Activated naive CD4-positive, alpha-beta T cell treated with anti-CD3 and anti-CD28 coated beads, Interleukin-2, amount 10 ng/mL, durations not matched to agents 7 days and 5 days (primary cell): ENCODE measurements at regions not wholly inside any gene's neighbourhood (a gene's known extent, or its start where the extent isn't known, plus 50 kb on each side); places are given as distances from the start of the nearest gene placed in this dataset.

Source experiments
- CTCF ChIA-PET: fragments of 350-600 bp; sonication (Branson Sonifier 250); formaldehyde crosslinking; loops from one replicate; lab custom pipeline; 2021; ENCODE audit warnings: antibody characterized with exemption; lab: Charles Lee
- DNase-seq: peaks from one replicate; pipeline ENCODE4 v3.0.0-alpha.2; 2020
- H3K27ac Mint-ChIP-seq: one replicate; pipeline ENCODE4 v1.8.0; 2021; ENCODE audit warnings: mild to moderate bottlenecking, moderate library complexity, mixed read lengths
- H3K27me3 Mint-ChIP-seq: one replicate; pipeline ENCODE4 v1.8.0; 2021; ENCODE audit warnings: mild to moderate bottlenecking, mixed read lengths
- H3K36me3 Mint-ChIP-seq: one replicate; pipeline ENCODE4 v1.8.0; 2021; ENCODE audit warnings: mixed read lengths
- H3K4me1 Mint-ChIP-seq: one replicate; pipeline ENCODE4 v1.8.0; 2021; ENCODE audit warnings: mixed read lengths
- H3K4me3 Mint-ChIP-seq: one replicate; pipeline ENCODE4 v1.8.0; 2021; ENCODE audit warnings: mild to moderate bottlenecking, moderate library complexity, mixed read lengths
- H3K9me3 Mint-ChIP-seq: one replicate; pipeline ENCODE4 v1.8.0; 2021; ENCODE audit warnings: mixed read lengths

- H3K9me3 Mint-ChIP-seq = no peaks in the 10 kb centered on the region
- CTCF ChIA-PET = no interaction called here
- peaks cover 4% of the 10 kb centered on the region for H3K27me3 Mint-ChIP-seq
- DNase-seq = no peak
- H3K36me3 Mint-ChIP-seq = no peaks in the 10 kb centered on the region
- no peak overlapping the region for H3K27ac Mint-ChIP-seq
- H3K4me3 Mint-ChIP-seq = no peak overlapping the region
- no peaks in the 10 kb centered on the region for H3K4me1 Mint-ChIP-seq
Observed at GRCh38 chr10:123554656-123555055, 111.5 kb upstream of the GPR26 start.

- Mint-ChIP-seq H3K27ac (no peak overlapping the region), H3K27me3 (peaks cover 4% of the 10 kb centered on the region), H3K4me3 (no peak overlapping the region), H3K4me1 (no peaks in the 10 kb centered on the region), H3K9me3 (no peaks in the 10 kb centered on the region), H3K36me3 (no peaks in the 10 kb centered on the region)
- DNase-seq = no peak
- CTCF ChIA-PET = no interaction called here
Observed at GRCh38 chr10:123555616-123556015, 110.5 kb upstream of the GPR26 start.

GRCh38 chr10:123556049-123556448 is 110.1 kb upstream of the GPR26 start:
- no peak overlapping the region for H3K4me3 Mint-ChIP-seq
- no peaks in the 10 kb centered on the region for H3K36me3 Mint-ChIP-seq
- H3K27ac Mint-ChIP-seq = no peak overlapping the region
- no peak for DNase-seq
- no peaks in the 10 kb centered on the region for H3K9me3 Mint-ChIP-seq
- CTCF ChIA-PET = no interaction called here
- peaks cover 7% of the 10 kb centered on the region for H3K27me3 Mint-ChIP-seq
- H3K4me1 Mint-ChIP-seq = no peaks in the 10 kb centered on the region

- H3K27me3 Mint-ChIP-seq = peaks cover 8% of the 10 kb centered on the region
- H3K27ac Mint-ChIP-seq = no peak overlapping the region
- CTCF ChIA-PET = interaction anchor here (1.4 kb wide), 1 partner anchor 406 kb away, joined by 3 read pairs; no protein-coding TSS in a partner anchor
- H3K36me3 Mint-ChIP-seq = no peaks in the 10 kb centered on the region
- no peak overlapping the region for H3K4me3 Mint-ChIP-seq
- no peaks in the 10 kb centered on the region for H3K4me1 Mint-ChIP-seq
- DNase-seq = no peak
- H3K9me3 Mint-ChIP-seq = no peaks in the 10 kb centered on the region
Observed at GRCh38 chr10:123556736-123557135, 109.4 kb upstream of the GPR26 start.

- CTCF ChIA-PET = interaction anchor here (1.2 to 2.0 kb wide), 5 partner anchors 9 to 909 kb away, joined by 3 to 9 read pairs (median 3); no protein-coding TSS in a partner anchor
- H3K9me3 Mint-ChIP-seq = no peaks in the 10 kb centered on the region
Observed at GRCh38 chr10:123557366-123558108, 108.6 kb upstream of the GPR26 start.

GRCh38 chr10:123558651-123559050 is 107.5 kb upstream of the GPR26 start:
- H3K36me3 Mint-ChIP-seq = no peaks in the 10 kb centered on the region
- DNase-seq = no peak
- H3K4me1 Mint-ChIP-seq = no peaks in the 10 kb centered on the region
- CTCF ChIA-PET = interaction anchor here (0.7 to 2.0 kb wide), 4 partner anchors 426 to 1396 kb away, joined by 3 to 9 read pairs (median 4); no protein-coding TSS in a partner anchor
- H3K27ac Mint-ChIP-seq = no peak overlapping the region
- no peaks in the 10 kb centered on the region for H3K9me3 Mint-ChIP-seq
- H3K4me3 Mint-ChIP-seq = no peak overlapping the region
- H3K27me3 Mint-ChIP-seq = peaks cover 14% of the 10 kb centered on the region

More at GRCh38 chr10:123557366-123558108, 108.6 kb upstream of the GPR26 start:
- Mint-ChIP-seq H3K4me3 (no peak overlapping the region), H3K36me3 (no peaks in the 10 kb centered on the region), H3K27me3 (peaks cover 10% of the 10 kb centered on the region), H3K27ac (no peak overlapping the region), H3K4me1 (no peaks in the 10 kb centered on the region)
- DNase-seq = no peak

- Mint-ChIP-seq H3K27me3 (peaks cover 14% of the 10 kb centered on the region), H3K36me3 (no peaks in the 10 kb centered on the region), H3K27ac (no peak overlapping the region), H3K4me3 (no peak overlapping the region), H3K9me3 (no peaks in the 10 kb centered on the region), H3K4me1 (no peaks in the 10 kb centered on the region)
- CTCF ChIA-PET = interaction anchor here (0.7 to 2.0 kb wide), 5 partner anchors 26 to 1396 kb away, joined by 3 to 9 read pairs (median 3); no protein-coding TSS in a partner anchor
- peak; percentile 68 for DNase-seq
Observed at GRCh38 chr10:123559066-123559822, 106.9 kb upstream of the GPR26 start.

GRCh38 chr10:123559823-123560092 is 106.4 kb upstream of the GPR26 start:
- H3K27ac Mint-ChIP-seq = no peak overlapping the region
- no peak overlapping the region for H3K4me3 Mint-ChIP-seq
- no peaks in the 10 kb centered on the region for H3K4me1 Mint-ChIP-seq
- H3K36me3 Mint-ChIP-seq = no peaks in the 10 kb centered on the region
- H3K9me3 Mint-ChIP-seq = no peaks in the 10 kb centered on the region
- peaks cover 17% of the 10 kb centered on the region for H3K27me3 Mint-ChIP-seq
- CTCF ChIA-PET = interaction anchor here (0.8 kb wide), 1 partner anchor 25 kb away, joined by 3 read pairs; no protein-coding TSS in a partner anchor
- no peak for DNase-seq

GRCh38 chr10:123560301-123561140 is 105.6 kb upstream of the GPR26 start:
- H3K27ac Mint-ChIP-seq = no peak overlapping the region
- CTCF ChIA-PET = interaction anchor here (0.6 to 1.0 kb wide), 3 partner anchors 22 to 515 kb away, joined by 3 read pairs; no protein-coding TSS in a partner anchor
- no peaks in the 10 kb centered on the region for H3K36me3 Mint-ChIP-seq
- no peak overlapping the region for H3K4me3 Mint-ChIP-seq
- peaks cover 17% of the 10 kb centered on the region for H3K27me3 Mint-ChIP-seq
- no peaks in the 10 kb centered on the region for H3K9me3 Mint-ChIP-seq
- no peak for DNase-seq
- no peaks in the 10 kb centered on the region for H3K4me1 Mint-ChIP-seq

GRCh38 chr10:123561141-123561440 is 105.1 kb upstream of the GPR26 start:
- H3K27ac Mint-ChIP-seq = no peak overlapping the region
- CTCF ChIA-PET = interaction anchor here (0.6 to 1.0 kb wide), 2 partner anchors 22 to 515 kb away, joined by 3 read pairs; no protein-coding TSS in a partner anchor
- DNase-seq = no peak
- H3K4me3 Mint-ChIP-seq = no peak overlapping the region
- H3K9me3 Mint-ChIP-seq = no peaks in the 10 kb centered on the region
- peaks cover 17% of the 10 kb centered on the region for H3K27me3 Mint-ChIP-seq
- H3K4me1 Mint-ChIP-seq = no peaks in the 10 kb centered on the region
- H3K36me3 Mint-ChIP-seq = no peaks in the 10 kb centered on the region

GRCh38 chr10:123562387-123562786 is 103.8 kb upstream of the GPR26 start:
- no peaks in the 10 kb centered on the region for H3K9me3 Mint-ChIP-seq
- DNase-seq = no peak
- H3K27me3 Mint-ChIP-seq = peaks cover 17% of the 10 kb centered on the region
- H3K4me3 Mint-ChIP-seq = no peak overlapping the region
- CTCF ChIA-PET = interaction anchor here (0.6 to 1.2 kb wide), 2 partner anchors 405 to 527 kb away, joined by 3 to 4 read pairs; no protein-coding TSS in a partner anchor
- H3K27ac Mint-ChIP-seq = no peak overlapping the region
- no peaks in the 10 kb centered on the region for H3K36me3 Mint-ChIP-seq
- no peaks in the 10 kb centered on the region for H3K4me1 Mint-ChIP-seq

- Mint-ChIP-seq H3K27me3 (peaks cover 17% of the 10 kb centered on the region), H3K36me3 (no peaks in the 10 kb centered on the region), H3K27ac (no peak overlapping the region), H3K9me3 (no peaks in the 10 kb centered on the region), H3K4me3 (no peak overlapping the region), H3K4me1 (no peaks in the 10 kb centered on the region)
- DNase-seq = no peak
- CTCF ChIA-PET = interaction anchor here (0.6 to 1.2 kb wide), 2 partner anchors 404 to 527 kb away, joined by 3 to 4 read pairs; no protein-coding TSS in a partner anchor
Observed at GRCh38 chr10:123562811-123563580, 103.2 kb upstream of the GPR26 start.

GRCh38 chr10:123563581-123563855 is 102.6 kb upstream of the GPR26 start:
- CTCF ChIA-PET = no interaction called here
- Mint-ChIP-seq H3K4me1 (no peaks in the 10 kb centered on the region), H3K27ac (no peak overlapping the region), H3K36me3 (no peaks in the 10 kb centered on the region), H3K9me3 (no peaks in the 10 kb centered on the region), H3K27me3 (peaks cover 17% of the 10 kb centered on the region), H3K4me3 (no peak overlapping the region)
- no peak for DNase-seq
